Hepatocyte (in vitro differentiated cells): ENCODE measurements at regions not wholly inside any gene's neighbourhood (a gene's known extent, or its start where the extent isn't known, plus 50 kb on each side); places are given as distances from the start of the nearest gene placed in this dataset.

Source experiments
- DNase-seq: peaks from one replicate; pipeline ENCODE4 v3.0.0-alpha.2; 2016; ENCODE audit warnings: low spot score
- H2AFZ ChIP-seq: fragments of 200-600 bp; sonication (generic); 2 replicates; pipeline ENCODE4 v1.6.0; 2016; ENCODE audit warnings: antibody characterized with exemption, mild to moderate bottlenecking
- H3K27ac ChIP-seq: fragments of 200-600 bp; sonication (generic); 2 replicates; pipeline ENCODE4 v1.5.1; 2016; ENCODE audit warnings: mild to moderate bottlenecking
- H3K27me3 ChIP-seq: fragments of 200-600 bp; sonication (generic); 2 replicates; pipeline ENCODE4 v1.6.1; 2016
- H3K36me3 ChIP-seq: fragments of 200-600 bp; sonication (generic); replicated peaks from 2 replicates; pipeline ENCODE4 v1.5.1; 2016; ENCODE audit warnings: low read depth; ENCODE audit not compliant: insufficient read depth
- H3K4me1 ChIP-seq: fragments of 200-600 bp; sonication (generic); 2 replicates; pipeline ENCODE4 v1.5.1; 2016; ENCODE audit warnings: mild to moderate bottlenecking, moderate library complexity; ENCODE audit not compliant: insufficient read depth
- H3K4me2 ChIP-seq: fragments of 200-600 bp; sonication (generic); 2 replicates; pipeline ENCODE4 v1.6.0; 2016
- H3K4me3 ChIP-seq: fragments of 200-600 bp; sonication (generic); 2 replicates; pipeline ENCODE4 v1.5.1; 2016; ENCODE audit warnings: mild to moderate bottlenecking
- H3K79me2 ChIP-seq: fragments of 200-600 bp; sonication (generic); 2 replicates; pipeline ENCODE4 v1.6.0; 2017; ENCODE audit warnings: mild to moderate bottlenecking
- H3K9me2 ChIP-seq: fragments of 200-600 bp; sonication (generic); replicated peaks from 2 replicates; pipeline ENCODE4 v1.6.0; 2017; ENCODE audit warnings: mild to moderate bottlenecking; ENCODE audit not compliant: insufficient read depth
- H3K9me3 ChIP-seq: fragments of 200-600 bp; sonication (generic); 2 replicates; pipeline ENCODE4 v1.5.1; 2016; ENCODE audit warnings: low read depth, mild to moderate bottlenecking
- H4K20me1 ChIP-seq: fragments of 200-600 bp; sonication (generic); 2 replicates; pipeline ENCODE4 v1.6.0; 2016; ENCODE audit warnings: mild to moderate bottlenecking; ENCODE audit not compliant: insufficient read depth, poor library complexity, severe bottlenecking
- CTCF ChIP-seq: fragments of 200-600 bp; sonication (generic); IDR thresholded peaks from 2 replicates; pipeline ENCODE4 v1.5.1; 2016; ENCODE audit warnings: antibody characterized with exemption, mild to moderate bottlenecking; ENCODE audit not compliant: poor library complexity
- EZH2 ChIP-seq: fragments of 200-600 bp; sonication (generic); IDR thresholded peaks from 2 replicates; pipeline ENCODE4 v1.6.1; 2016; ENCODE audit warnings: antibody characterized with exemption, mild to moderate bottlenecking, borderline replicate concordance
- EZH2phosphoT487 ChIP-seq: fragments of 200-600 bp; sonication (generic); IDR thresholded peaks from one replicate; pipeline ENCODE4 v1.6.1; 2018; ENCODE audit warnings: antibody characterized with exemption, mild to moderate bottlenecking, low read depth, moderate library complexity; ENCODE audit not compliant: unreplicated experiment, severe bottlenecking
- WGBS: methylation state at CpG from one replicate; pipeline ENCODE4 v1.1.6; 2016; ENCODE audit warnings: low lambda C conversion rate; ENCODE audit errors: missing lambda C conversion rate; 5-methylcytosine and 5-hydroxymethylcytosine counted together

GRCh38 chr10:125264757-125265578 lies 104.6 kb upstream of the CTBP2 start:
- no peaks in the 10 kb centered on the region for H4K20me1 ChIP-seq
- no peak overlapping the region for H2AFZ ChIP-seq
- no peak overlapping the region for H3K4me3 ChIP-seq
- H3K9me2 ChIP-seq, result no peaks in the 10 kb centered on the region
- no peak for DNase-seq
- H3K9me3 ChIP-seq, result no peaks in the 10 kb centered on the region
- H3K36me3 ChIP-seq, result no peaks in the 10 kb centered on the region
- no peaks in the 10 kb centered on the region for H3K79me2 ChIP-seq
- H3K27me3 ChIP-seq, result no peaks in the 10 kb centered on the region
- no peak overlapping the region for H3K27ac ChIP-seq
- no peaks in the 10 kb centered on the region for H3K4me1 ChIP-seq
- H3K4me2 ChIP-seq, result no peak overlapping the region
- WGBS, result 84% methylated on average over 11 of the region's 13 CpGs
- TF ChIP-seq EZH2phosphoT487 (no peak), EZH2 (no peak), CTCF (no peak)

- Histone ChIP-seq H3K4me3 (no peak overlapping the region), H3K36me3 (no peaks in the 10 kb centered on the region), H3K4me2 (no peak overlapping the region), H3K9me3 (no peaks in the 10 kb centered on the region), H4K20me1 (no peaks in the 10 kb centered on the region), H3K79me2 (no peaks in the 10 kb centered on the region), H2AFZ (no peak overlapping the region), H3K9me2 (no peaks in the 10 kb centered on the region), H3K27ac (no peak overlapping the region), H3K27me3 (no peaks in the 10 kb centered on the region), H3K4me1 (no peaks in the 10 kb centered on the region)
- TF ChIP-seq EZH2, result no peak
- TF ChIP-seq EZH2phosphoT487, result no peak
- no peak for TF ChIP-seq CTCF
- 89% methylated on average over 1 of the region's 1 CpG for WGBS
- no peak for DNase-seq
Measured at GRCh38 chr10:125264091-125264490, 103.7 kb upstream of the CTBP2 start.

- no peak overlapping the region for H2AFZ ChIP-seq
- no peak for TF ChIP-seq EZH2phosphoT487
- 68% methylated on average over 7 of the region's 7 CpGs for WGBS
- no peaks in the 10 kb centered on the region for H3K27me3 ChIP-seq
- H3K27ac ChIP-seq, result no peak overlapping the region
- H3K4me2 ChIP-seq, result no peak overlapping the region
- H3K79me2 ChIP-seq, result no peaks in the 10 kb centered on the region
- no peaks in the 10 kb centered on the region for H3K4me1 ChIP-seq
- no peak overlapping the region for H3K4me3 ChIP-seq
- no peaks in the 10 kb centered on the region for H3K9me3 ChIP-seq
- no peaks in the 10 kb centered on the region for H3K36me3 ChIP-seq
- DNase-seq, result no peak
- no peaks in the 10 kb centered on the region for H3K9me2 ChIP-seq
- H4K20me1 ChIP-seq, result no peaks in the 10 kb centered on the region
Measured at GRCh38 chr10:125263551-125263950, 103.2 kb upstream of the CTBP2 start.

- Histone ChIP-seq H3K36me3 (no peaks in the 10 kb centered on the region), H3K79me2 (no peaks in the 10 kb centered on the region), H3K9me2 (no peaks in the 10 kb centered on the region), H2AFZ (no peak overlapping the region), H3K27ac (no peak overlapping the region), H3K4me3 (no peak overlapping the region), H3K4me2 (no peak overlapping the region), H3K27me3 (no peaks in the 10 kb centered on the region), H3K9me3 (no peaks in the 10 kb centered on the region), H3K4me1 (no peaks in the 10 kb centered on the region), H4K20me1 (no peaks in the 10 kb centered on the region)
- TF ChIP-seq CTCF (no peak), EZH2 (no peak), EZH2phosphoT487 (no peak)
- WGBS, result 90% methylated on average over 6 of the region's 6 CpGs
- DNase-seq, result no peak
Measured at GRCh38 chr10:125262920-125263319, 102.6 kb upstream of the CTBP2 start.
